GM12875 (cell line): ENCODE measurements at regions not wholly inside any gene's neighbourhood (a gene's known extent, or its start where the extent isn't known, plus 50 kb on each side); places are given as distances from the start of the nearest gene placed in this dataset.

Experiments
- H3K4me3 ChIP-seq: one replicate; pipeline ENCODE4 v1.5.1; 2011; ENCODE audit warnings: low read depth, low read length, control low read depth
- CTCF ChIP-seq: IDR thresholded peaks from 2 replicates; pipeline ENCODE4 v1.5.1; 2011; ENCODE audit warnings: low read depth, mild to moderate bottlenecking, control low read depth, inconsistent platforms, low read length, moderate library complexity, borderline replicate concordance; ENCODE audit not compliant: insufficient read depth

DNA sequence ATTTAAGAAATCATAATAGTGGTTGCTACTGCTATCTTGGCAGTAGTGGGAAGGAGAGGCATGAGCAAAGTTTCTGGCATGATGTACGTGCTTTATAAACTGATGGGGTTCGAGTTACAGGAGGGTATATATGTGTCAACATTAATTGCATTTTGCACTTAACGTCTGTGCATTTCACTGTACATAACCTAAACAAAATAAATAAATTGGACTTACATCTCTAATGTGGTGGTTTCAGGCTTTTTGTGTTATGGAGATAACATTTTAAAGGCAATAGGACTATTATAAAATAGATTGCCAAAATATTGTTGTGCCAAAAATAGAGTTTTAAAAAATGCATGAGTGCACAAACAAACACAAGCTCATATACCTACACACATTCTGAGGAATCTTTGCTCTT lies 1001.1 kb upstream of the GJE1 start:
- H3K4me3 ChIP-seq = no peak overlapping the region
- TF ChIP-seq CTCF = no peak

DNA sequence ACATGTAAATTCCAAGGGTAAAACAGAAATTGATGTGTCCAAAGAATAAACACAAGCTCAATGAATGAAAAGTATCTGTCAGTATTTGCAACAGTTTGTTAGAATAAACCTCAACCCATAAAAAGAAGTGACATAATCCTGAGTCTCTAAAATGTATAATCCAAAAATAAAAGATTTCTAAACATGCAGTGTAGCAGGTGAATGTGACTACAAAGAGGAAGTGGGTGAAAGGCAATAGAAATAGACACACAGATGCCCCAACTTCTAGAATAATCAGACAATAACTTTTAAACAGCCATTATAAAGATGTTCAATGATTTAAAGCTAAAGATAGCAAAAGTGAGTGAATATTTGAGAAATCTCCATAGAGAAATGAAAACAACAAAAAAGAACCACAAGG lies 1009.2 kb upstream of the GJE1 start:
- no peak for TF ChIP-seq CTCF
- no peak overlapping the region for H3K4me3 ChIP-seq

DNA sequence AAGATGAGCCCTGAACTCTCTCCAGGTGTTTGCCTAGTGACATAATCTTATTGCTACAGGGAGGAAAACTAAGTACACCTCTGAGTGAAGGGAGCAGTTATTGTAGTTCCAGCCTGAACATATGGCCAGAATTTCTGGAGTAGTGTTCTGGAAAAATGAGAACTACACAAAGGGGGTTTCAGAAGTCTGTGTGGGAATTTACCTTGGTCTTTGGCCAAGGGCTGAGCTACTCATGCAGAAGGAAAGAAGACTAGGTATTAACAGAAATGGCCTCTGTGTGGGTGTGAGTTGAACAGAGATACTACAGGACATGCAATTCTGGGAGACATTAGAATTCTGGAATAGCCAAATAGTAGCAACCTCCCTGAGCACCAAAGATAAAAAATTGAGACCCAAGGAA lies 1009.7 kb upstream of the GJE1 start:
- no peak for TF ChIP-seq CTCF
- no peak overlapping the region for H3K4me3 ChIP-seq

DNA sequence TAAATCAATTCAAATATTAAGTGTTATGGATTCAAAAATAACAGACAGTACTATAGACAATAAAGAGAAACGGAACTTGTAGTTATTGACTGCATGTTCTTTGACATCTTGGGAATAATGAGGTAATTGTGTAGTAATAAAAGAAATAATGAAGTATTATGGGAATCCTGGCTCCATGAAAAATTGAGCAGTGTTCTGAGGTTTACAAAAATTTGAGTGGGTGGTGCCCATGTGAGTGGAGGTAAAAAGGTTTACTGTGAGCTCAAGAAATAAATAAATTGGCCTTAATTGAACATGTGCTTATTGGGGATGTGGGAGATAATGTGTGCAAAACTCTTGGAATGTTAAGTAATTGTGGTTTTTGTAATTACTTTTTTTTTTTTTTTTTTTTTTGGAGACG lies 1013.7 kb upstream of the GJE1 start:
- no peak overlapping the region for H3K4me3 ChIP-seq
- no peak for TF ChIP-seq CTCF

DNA sequence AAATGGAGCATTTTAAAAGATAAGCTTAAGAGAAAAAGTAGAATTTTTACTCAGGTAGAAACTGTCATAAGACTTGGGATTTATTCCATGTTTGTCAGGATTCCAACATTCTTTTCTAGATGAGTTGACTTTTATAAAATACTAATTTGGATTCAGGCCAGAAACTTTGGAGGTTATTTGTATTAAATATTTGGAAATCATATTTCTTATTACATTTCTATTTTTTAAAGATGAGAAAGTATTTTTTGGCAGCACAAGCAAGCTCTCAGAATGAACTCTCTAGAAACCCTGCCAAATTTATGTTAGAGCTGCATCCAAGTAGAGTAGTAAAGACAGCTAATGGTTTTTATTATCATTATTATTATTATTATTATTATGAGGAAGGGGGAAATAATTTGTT lies 1014.9 kb upstream of the GJE1 start:
- TF ChIP-seq CTCF = no peak
- H3K4me3 ChIP-seq = no peak overlapping the region

DNA sequence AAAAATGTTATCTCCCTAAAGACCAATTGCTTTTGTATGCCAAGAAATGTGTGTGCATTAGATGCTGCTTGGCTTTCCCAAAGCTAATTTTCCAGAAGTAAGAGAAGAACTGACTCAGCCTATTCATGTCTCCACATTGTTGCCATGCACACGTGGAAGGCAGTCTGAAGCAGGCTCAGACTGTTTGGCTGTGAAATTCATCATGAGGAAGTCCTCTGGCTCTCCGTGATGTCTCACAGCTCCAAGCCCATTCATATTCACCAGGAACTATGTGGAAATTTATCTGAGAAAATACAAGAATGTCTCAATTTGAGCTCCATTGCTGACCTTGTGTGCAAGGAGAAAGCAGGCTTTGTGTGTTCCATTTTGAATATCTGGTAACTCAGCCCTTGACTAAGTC lies 1022.2 kb upstream of the GJE1 start:
- no peak overlapping the region for H3K4me3 ChIP-seq
- TF ChIP-seq CTCF = no peak

DNA sequence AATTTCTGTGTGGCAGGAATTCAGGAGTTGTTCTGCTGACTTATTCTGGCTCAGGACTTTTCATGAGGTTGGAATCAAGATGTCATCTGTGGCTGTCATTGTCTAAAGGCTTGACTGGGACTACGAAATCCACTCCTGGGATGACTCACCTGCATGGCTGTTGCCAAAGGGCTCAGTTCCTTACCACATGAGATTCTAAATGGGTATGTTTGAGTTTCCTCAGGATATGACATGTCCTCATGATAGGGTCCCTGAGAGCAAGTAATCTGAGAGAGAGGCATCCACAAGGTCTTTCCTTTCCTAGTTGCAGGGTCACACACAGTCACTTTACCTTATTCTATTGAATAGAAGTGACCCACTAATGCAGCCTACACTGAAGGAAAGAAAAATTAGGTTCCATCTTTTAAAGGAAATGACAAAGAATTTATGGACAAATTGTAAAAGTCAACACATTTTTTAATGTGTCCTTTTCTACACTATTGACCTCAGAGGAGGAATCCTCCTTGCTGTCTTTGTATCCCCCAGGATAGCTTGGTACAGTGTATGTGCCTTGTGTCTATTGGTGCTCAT lies 1025.0 kb upstream of the GJE1 start:
- no peak overlapping the region for H3K4me3 ChIP-seq
- TF ChIP-seq CTCF = no peak
